ENCODE measurements at regions not wholly inside any gene's neighbourhood (a gene's known extent, or its start where the extent isn't known, plus 50 kb on each side); places are given as distances from the start of the nearest gene placed in this dataset.

DNA sequence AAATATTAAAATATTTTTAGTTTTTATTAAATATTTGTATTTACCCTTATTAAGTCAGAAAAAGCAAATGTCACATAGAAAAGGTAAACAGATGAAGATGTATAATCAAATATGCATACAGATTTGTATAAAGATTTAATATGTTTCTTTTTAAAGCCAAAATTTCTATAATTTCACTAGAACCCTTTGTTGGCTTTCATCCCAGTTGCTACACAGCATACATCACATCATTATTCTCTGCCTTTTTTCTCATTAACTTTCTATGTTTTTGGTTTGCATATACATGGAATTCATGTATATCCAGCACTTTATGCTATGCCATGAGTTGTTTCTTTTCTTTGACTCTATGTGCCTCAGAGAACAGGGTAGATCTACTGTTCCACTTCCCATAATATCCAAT lies 957.9 kb upstream of the ADGRL2 start:
- TF ChIP-seq, protein P1, sequence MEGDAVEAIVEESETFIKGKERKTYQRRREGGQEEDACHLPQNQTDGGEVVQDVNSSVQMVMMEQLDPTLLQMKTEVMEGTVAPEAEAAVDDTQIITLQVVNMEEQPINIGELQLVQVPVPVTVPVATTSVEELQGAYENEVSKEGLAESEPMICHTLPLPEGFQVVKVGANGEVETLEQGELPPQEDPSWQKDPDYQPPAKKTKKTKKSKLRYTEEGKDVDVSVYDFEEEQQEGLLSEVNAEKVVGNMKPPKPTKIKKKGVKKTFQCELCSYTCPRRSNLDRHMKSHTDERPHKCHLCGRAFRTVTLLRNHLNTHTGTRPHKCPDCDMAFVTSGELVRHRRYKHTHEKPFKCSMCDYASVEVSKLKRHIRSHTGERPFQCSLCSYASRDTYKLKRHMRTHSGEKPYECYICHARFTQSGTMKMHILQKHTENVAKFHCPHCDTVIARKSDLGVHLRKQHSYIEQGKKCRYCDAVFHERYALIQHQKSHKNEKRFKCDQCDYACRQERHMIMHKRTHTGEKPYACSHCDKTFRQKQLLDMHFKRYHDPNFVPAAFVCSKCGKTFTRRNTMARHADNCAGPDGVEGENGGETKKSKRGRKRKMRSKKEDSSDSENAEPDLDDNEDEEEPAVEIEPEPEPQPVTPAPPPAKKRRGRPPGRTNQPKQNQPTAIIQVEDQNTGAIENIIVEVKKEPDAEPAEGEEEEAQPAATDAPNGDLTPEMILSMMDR (IDR thresholded peaks at IDR 0.05; ENCODE audit: borderline replicate concordance, control extremely low read depth, extremely low read depth, insufficient read depth, missing control alignments), result no peak
- DNase-seq (ENCODE audit: low spot score), result no peak
- in situ Hi-C loops (cut with MboI; ENCODE audit: low sequenced_read_pairs, unreplicated experiment), result no loop called here

DNA sequence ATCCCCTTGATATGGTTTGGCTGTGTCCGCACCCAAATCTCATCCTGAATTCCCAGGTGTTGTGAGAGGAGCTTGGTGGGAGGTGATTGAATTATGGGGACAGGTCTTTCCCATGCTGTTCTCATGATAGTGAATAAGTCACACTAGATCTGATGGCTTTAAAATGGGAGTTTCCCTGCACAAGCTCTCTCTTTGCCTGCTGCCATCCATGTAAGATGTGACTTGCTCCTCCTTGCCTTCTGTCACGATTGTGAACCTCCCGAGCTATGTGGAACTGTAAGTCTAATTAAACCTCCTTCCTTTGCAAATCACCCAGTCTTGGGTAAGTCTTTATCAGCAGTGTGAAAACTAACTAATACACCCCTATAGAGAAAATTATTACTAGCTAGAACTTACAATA lies 959.5 kb upstream of the ADGRL2 start:
- in situ Hi-C loops (cut with MboI; ENCODE audit: low sequenced_read_pairs, unreplicated experiment), result no loop called here
- DNase-seq (ENCODE audit: low spot score), result no peak
- TF ChIP-seq, protein P1 (IDR thresholded peaks at IDR 0.05; ENCODE audit: borderline replicate concordance, control extremely low read depth, extremely low read depth, insufficient read depth, missing control alignments), result no peak

DNA sequence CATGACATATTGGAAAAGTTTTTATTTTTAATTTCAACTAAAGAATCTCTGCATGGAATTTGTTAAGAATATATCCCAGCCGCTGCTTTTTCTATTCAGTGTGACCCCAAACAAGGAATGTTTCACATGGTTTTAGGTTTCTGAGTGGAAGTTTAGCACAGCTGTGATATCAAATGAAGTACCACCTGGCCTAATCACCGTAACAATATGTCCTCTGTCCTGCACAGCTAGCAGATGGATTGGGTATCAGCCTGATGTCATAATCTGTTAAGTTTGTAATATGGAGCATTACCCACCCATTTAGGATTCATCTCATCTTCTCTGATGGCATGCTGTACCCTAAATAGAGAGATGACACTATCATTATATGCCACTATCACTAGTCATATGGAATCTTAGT lies 963.7 kb upstream of the ADGRL2 start:
- in situ Hi-C loops (cut with MboI; ENCODE audit: low sequenced_read_pairs, unreplicated experiment), result no loop called here
- no peak for DNase-seq (ENCODE audit: low spot score)
- TF ChIP-seq, protein P1 (IDR thresholded peaks at IDR 0.05; ENCODE audit: borderline replicate concordance, control extremely low read depth, extremely low read depth, insufficient read depth, missing control alignments), result no peak

DNA sequence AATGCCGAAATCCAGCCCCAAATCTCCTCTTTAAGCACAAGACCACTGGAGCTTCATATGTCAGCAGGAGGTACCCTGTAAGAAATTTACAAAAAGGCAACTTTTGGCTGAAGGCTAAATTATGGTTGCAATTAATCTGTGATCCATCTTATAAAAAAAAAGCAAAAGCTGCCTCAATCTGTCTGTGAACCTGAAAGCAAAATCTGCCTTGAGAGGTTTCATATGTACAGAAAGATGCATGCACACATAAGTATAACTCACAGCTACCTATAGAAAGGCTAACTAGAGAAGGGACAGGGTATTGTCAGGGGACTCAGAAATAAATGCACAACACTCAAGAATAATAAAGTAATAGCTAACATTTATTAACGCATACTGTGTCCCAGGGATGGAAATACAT lies 964.2 kb upstream of the ADGRL2 start:
- TF ChIP-seq, protein P1 (IDR thresholded peaks at IDR 0.05; ENCODE audit: borderline replicate concordance, control extremely low read depth, extremely low read depth, insufficient read depth, missing control alignments), result no peak
- no peak for DNase-seq (ENCODE audit: low spot score)
- in situ Hi-C loops (cut with MboI; ENCODE audit: low sequenced_read_pairs, unreplicated experiment), result no loop called here

DNA sequence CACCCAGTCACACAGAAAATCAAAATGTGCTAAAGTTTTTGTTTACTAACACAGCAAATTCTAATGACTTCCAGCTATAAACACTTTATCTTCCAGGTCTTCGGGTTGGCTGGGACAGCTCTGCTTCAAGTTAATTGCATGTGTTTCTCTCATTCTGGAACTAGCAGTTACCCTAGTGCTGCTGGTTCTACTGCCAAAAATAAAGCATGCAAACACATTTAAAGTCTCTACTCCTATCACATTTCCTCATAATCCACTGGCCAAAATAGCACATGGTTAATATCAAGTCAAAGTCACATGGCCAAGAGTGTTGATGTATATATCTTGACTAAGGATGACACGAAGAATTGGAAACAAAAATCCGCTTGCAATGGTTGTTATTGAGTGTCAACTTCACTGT lies 973.1 kb upstream of the ADGRL2 start:
- TF ChIP-seq, protein P1 (IDR thresholded peaks at IDR 0.05; ENCODE audit: borderline replicate concordance, control extremely low read depth, extremely low read depth, insufficient read depth, missing control alignments), result no peak
- no peak for DNase-seq (ENCODE audit: low spot score)
- in situ Hi-C loops (cut with MboI; ENCODE audit: low sequenced_read_pairs, unreplicated experiment), result no loop called here

DNA sequence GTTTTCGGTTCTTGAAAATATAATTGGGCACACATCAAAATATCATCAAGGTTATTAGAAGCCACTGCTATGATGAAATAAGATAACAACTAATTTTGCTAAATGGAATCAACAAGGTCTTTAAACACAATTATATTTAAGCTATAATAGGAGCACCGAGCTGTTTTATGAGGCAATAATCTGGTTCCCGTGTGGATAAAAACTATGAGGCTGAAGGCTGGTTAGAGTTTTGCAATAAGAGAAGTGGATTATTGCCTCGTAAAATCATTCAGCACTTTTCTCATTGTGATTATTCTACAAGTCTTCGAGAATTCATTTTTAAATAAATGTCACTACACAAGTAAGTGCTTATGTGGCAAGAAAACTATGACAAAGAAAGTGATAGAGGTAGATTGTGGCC lies 975.7 kb upstream of the ADGRL2 start:
- no peak for DNase-seq (ENCODE audit: low spot score)
- in situ Hi-C loops (cut with MboI; ENCODE audit: low sequenced_read_pairs, unreplicated experiment), result no loop called here
- TF ChIP-seq, protein P1 (IDR thresholded peaks at IDR 0.05; ENCODE audit: borderline replicate concordance, control extremely low read depth, extremely low read depth, insufficient read depth, missing control alignments), result no peak

DNA sequence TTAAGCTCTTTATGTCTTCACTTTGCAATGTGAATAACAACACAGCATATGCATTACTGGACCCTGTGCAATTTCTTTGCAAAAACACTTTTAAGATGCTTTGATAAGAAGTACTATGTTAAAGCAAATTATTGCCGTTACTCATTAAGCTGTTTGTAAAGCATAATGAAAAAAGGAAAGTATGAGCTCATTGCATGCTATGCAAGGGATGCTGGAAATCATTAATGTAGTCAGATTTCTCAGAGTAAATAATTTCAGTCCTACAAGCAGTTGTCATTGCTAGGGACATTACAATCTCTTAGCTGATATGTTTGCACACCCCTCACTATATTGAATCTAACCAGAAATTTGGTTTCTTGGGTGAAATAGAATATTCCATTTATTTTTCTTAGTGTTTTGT lies 982.5 kb upstream of the ADGRL2 start:
- DNase-seq (ENCODE audit: low spot score), result no peak
- TF ChIP-seq, protein P1 (IDR thresholded peaks at IDR 0.05; ENCODE audit: borderline replicate concordance, control extremely low read depth, extremely low read depth, insufficient read depth, missing control alignments), result no peak
- in situ Hi-C loops (cut with MboI; ENCODE audit: low sequenced_read_pairs, unreplicated experiment), result no loop called here
